Neuronal stem cell (in vitro differentiated cells): ENCODE measurements at regions not wholly inside any gene's neighbourhood (a gene's known extent, or its start where the extent isn't known, plus 50 kb on each side); places are given as distances from the start of the nearest gene placed in this dataset.

Experiments used
- DNase-seq: peaks from one replicate; pipeline ENCODE4 v3.0.0-alpha.2; 2013; ENCODE audit warnings: low spot score
- H2AFZ ChIP-seq: one replicate; pipeline ENCODE4 v1.6.1; 2013; ENCODE audit warnings: mild to moderate bottlenecking, low read length, inconsistent platforms
- H2AK5ac ChIP-seq: 2 replicates; pipeline ENCODE4 v1.6.1; 2013; ENCODE audit warnings: low read depth, mild to moderate bottlenecking, inconsistent platforms, low read length, moderate library complexity, mixed read lengths
- H2BK120ac ChIP-seq: 2 replicates; pipeline ENCODE4 v1.6.1; 2013; ENCODE audit warnings: low read depth, mild to moderate bottlenecking, inconsistent platforms, low read length, moderate library complexity, mixed read lengths
- H2BK12ac ChIP-seq: one replicate; pipeline ENCODE4 v1.6.1; 2013; ENCODE audit warnings: low read length, inconsistent platforms
- H2BK15ac ChIP-seq: 2 replicates; pipeline ENCODE4 v1.6.1; 2013; ENCODE audit warnings: mild to moderate bottlenecking, low read length, inconsistent platforms, mixed read lengths
- H2BK5ac ChIP-seq: one replicate; pipeline ENCODE4 v1.6.1; 2013; ENCODE audit warnings: inconsistent platforms, mild to moderate bottlenecking, low read length, moderate library complexity
- H3K14ac ChIP-seq: one replicate; pipeline ENCODE4 v1.6.1; 2013; ENCODE audit warnings: low read length, inconsistent platforms
- H3K18ac ChIP-seq: 2 replicates; pipeline ENCODE4 v1.6.1; 2013; ENCODE audit warnings: low read length, inconsistent platforms
- H3K23ac ChIP-seq: 2 replicates; pipeline ENCODE4 v1.6.1; 2013; ENCODE audit warnings: low read depth, mild to moderate bottlenecking, mixed read lengths, low read length, inconsistent platforms; ENCODE audit not compliant: poor library complexity
- H3K27ac ChIP-seq: replicated peaks from 3 replicates; pipeline ENCODE4 v1.5.1; 2013; ENCODE audit warnings: low read length, inconsistent platforms
- H3K27me3 ChIP-seq, 3 experiments: 2 replicates each; pipeline ENCODE4 v1.6.1; 2013; ENCODE audit warnings: low read length in 3 of 3, mild to moderate bottlenecking in 2 of 3, inconsistent platforms in 1 of 3, low read depth in 1 of 3, mixed read lengths in 1 of 3, moderate library complexity in 1 of 3; ENCODE audit not compliant: control insufficient read depth in 3 of 3, insufficient read depth in 3 of 3
- H3K36me3 ChIP-seq, 2 donors: replicated peaks in 1 of 2; 2 replicates each; pipeline ENCODE4 v1.6.1; 2013; ENCODE audit warnings: low read length in 2 of 2; ENCODE audit not compliant: control insufficient read depth in 2 of 2, insufficient read depth in 2 of 2
- H3K4ac ChIP-seq: 2 replicates; pipeline ENCODE4 v1.6.1; 2013; ENCODE audit warnings: inconsistent platforms, mild to moderate bottlenecking, low read length, moderate library complexity
- H3K4me1 ChIP-seq, 2 donors: 1 replicate in 1 of 2; 2 replicates in 1 of 2; pipeline ENCODE4 v1.6.1; 2013; ENCODE audit warnings: low read length in 2 of 2, low read depth in 1 of 2; ENCODE audit not compliant: control insufficient read depth in 2 of 2, insufficient read depth in 1 of 2
- H3K4me2 ChIP-seq: one replicate; pipeline ENCODE4 v1.6.1; 2013; ENCODE audit warnings: mild to moderate bottlenecking, low read length, inconsistent platforms; ENCODE audit not compliant: insufficient read depth, poor library complexity, severe bottlenecking
- H3K4me3 ChIP-seq, 2 donors: 2 replicates each; pipeline ENCODE4 v1.5.1; 2013; ENCODE audit warnings: low read length in 2 of 2, mild to moderate bottlenecking in 2 of 2, inconsistent platforms in 1 of 2, moderate library complexity in 1 of 2
- H3K79me1 ChIP-seq: one replicate; pipeline ENCODE4 v1.6.1; 2013; ENCODE audit warnings: low read depth, mild to moderate bottlenecking, inconsistent platforms, low read length, moderate library complexity
- H3K9ac ChIP-seq: one replicate; pipeline ENCODE4 v1.6.1; 2013; ENCODE audit warnings: mild to moderate bottlenecking, low read depth, low read length, inconsistent platforms; ENCODE audit not compliant: poor library complexity
- H3K9me3 ChIP-seq, 2 donors: replicated peaks in 1 of 2; 2 replicates each; pipeline versions ENCODE3 to v1.6.1; 2013; ENCODE audit warnings: low read length in 2 of 2, mild to moderate bottlenecking in 2 of 2, inconsistent platforms in 1 of 2, low read depth in 1 of 2, mixed read lengths in 1 of 2, moderate library complexity in 1 of 2; ENCODE audit not compliant: control insufficient read depth in 2 of 2, insufficient read depth in 1 of 2
- H4K8ac ChIP-seq: one replicate; pipeline ENCODE4 v1.6.1; 2013; ENCODE audit warnings: low read depth, mild to moderate bottlenecking, inconsistent platforms, low read length, moderate library complexity
- H4K91ac ChIP-seq: one replicate; pipeline ENCODE4 v1.6.1; 2013; ENCODE audit warnings: low read length, low read depth, mild to moderate bottlenecking, inconsistent platforms; ENCODE audit not compliant: poor library complexity
- WGBS, 2 donors: extraction: QIAGEN DNeasy Blood & Tissue Kit; methylation state at CpG; one replicate each; pipeline ENCODE4 v1.1.7; 2013; ENCODE audit warnings: missing lambda C conversion rate in 2 of 2, mixed read lengths in 1 of 2; ENCODE audit not compliant: insufficient read length in 2 of 2, insufficient replicate concordance in 1 of 2; ENCODE audit errors: extremely low coverage in 2 of 2; 5-methylcytosine and 5-hydroxymethylcytosine counted together

DNA sequence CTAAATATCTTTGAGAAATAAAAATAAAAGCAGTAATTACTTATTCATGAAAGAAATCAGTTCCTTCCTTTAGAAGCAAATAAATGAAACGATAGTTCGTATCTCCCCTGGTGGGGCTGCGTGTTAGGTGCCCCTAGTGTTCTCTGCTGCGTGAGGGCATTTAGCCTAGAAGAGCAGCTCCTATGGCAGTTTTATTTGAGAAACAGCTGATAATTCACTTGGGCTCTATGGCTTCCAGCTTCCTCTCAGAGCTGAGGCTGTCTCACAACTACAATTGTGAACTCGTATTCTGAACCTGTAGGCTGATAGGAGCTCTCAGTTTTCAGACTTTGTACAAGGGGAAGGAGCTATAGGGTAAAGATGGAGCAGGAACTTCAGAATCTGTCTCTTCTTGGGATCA lies 540.0 kb upstream of the MAP3K7 start:
- Histone ChIP-seq H2BK15ac (no peak overlapping the region), H3K4me2 (no peak overlapping the region), H3K27ac (no peak overlapping the region), H4K8ac (no peak overlapping the region), H3K9ac (no peak overlapping the region), H3K4me1 (no peaks in the 10 kb centered on the region), H3K4me3 (no peak overlapping the region), H3K23ac (no peak overlapping the region), H3K79me1 (no peaks in the 10 kb centered on the region), H3K18ac (no peak overlapping the region), H3K36me3 (no peaks in the 10 kb centered on the region), H3K14ac (no peak overlapping the region), H3K9me3 (no peaks in the 10 kb centered on the region), H2BK5ac (no peak overlapping the region), H2AFZ (no peak overlapping the region), H2BK120ac (no peak overlapping the region), H4K91ac (no peak overlapping the region), H2AK5ac (no peak overlapping the region), H3K27me3 (no peaks in the 10 kb centered on the region), H2BK12ac (no peak overlapping the region), H3K4ac (no peak overlapping the region)
- DNase-seq: no peak
- WGBS, 2 donors: no CpG with 5 or more reads among the region's 5 CpGs

- Histone ChIP-seq H3K79me1 (no peaks in the 10 kb centered on the region), H3K18ac (no peak overlapping the region), H4K8ac (no peak overlapping the region), H3K36me3 (no peaks in the 10 kb centered on the region), H3K9ac (no peak overlapping the region), H3K9me3 (no peaks in the 10 kb centered on the region), H3K4me1 (no peaks in the 10 kb centered on the region), H3K27ac (no peak overlapping the region), H2BK120ac (no peak overlapping the region), H3K4me2 (no peak overlapping the region), H2AFZ (no peak overlapping the region), H2BK5ac (no peak overlapping the region), H3K23ac (no peak overlapping the region), H2BK15ac (no peak overlapping the region), H3K4me3 (no peak overlapping the region), H3K14ac (no peak overlapping the region), H2AK5ac (no peak overlapping the region), H2BK12ac (no peak overlapping the region), H3K27me3 (no peaks in the 10 kb centered on the region), H3K4ac (no peak overlapping the region), H4K91ac (no peak overlapping the region)
- DNase-seq: no peak
Measured at GRCh38 chr6:91117550-91117949, 530.7 kb upstream of the MAP3K7 start.

DNA sequence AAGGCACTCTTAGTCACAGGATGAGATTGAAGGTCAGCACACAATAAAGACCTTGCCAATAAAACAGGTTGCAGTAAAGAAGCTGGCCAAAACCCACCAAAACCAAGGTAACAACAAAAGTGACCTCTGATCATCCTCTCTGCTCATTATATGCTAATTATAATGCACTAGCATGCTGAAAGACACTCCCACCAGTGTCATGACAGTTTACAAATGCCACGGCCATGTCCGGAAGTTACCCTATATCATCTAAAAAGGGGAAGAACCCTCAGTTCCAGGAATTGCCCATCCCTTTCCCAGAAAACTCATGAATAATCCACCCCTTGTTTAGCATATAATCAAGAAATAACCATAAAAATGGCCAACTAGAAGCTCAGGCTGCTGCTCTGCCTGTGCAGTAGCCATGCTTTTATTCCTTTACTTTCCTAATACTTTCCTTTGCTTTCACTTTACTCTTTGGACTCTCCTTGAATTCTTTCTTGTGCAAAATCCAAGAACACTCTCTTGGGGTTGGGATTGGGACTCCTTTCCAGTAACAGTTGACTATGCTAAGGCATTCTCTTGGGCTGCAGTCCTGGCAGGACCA lies 527.3 kb upstream of the MAP3K7 start:
- no peak overlapping the region for H3K18ac ChIP-seq
- no peaks in the 10 kb centered on the region for H3K79me1 ChIP-seq
- H3K23ac ChIP-seq: no peak overlapping the region
- no peak overlapping the region for H2AK5ac ChIP-seq
- H3K36me3 ChIP-seq: no peaks in the 10 kb centered on the region
- H3K27ac ChIP-seq: no peak overlapping the region
- H3K27me3 ChIP-seq: no peaks in the 10 kb centered on the region
- no peaks in the 10 kb centered on the region for H3K9me3 ChIP-seq
- H4K91ac ChIP-seq: no peak overlapping the region
- DNase-seq: no peak
- no peak overlapping the region for H4K8ac ChIP-seq
- no peak overlapping the region for H2BK5ac ChIP-seq
- WGBS, 2 donors: no CpG with 5 or more reads among the region's 2 CpGs
- H3K4me1 ChIP-seq: no peaks in the 10 kb centered on the region
- no peak overlapping the region for H3K4me3 ChIP-seq
- H3K9ac ChIP-seq: no peak overlapping the region
- no peak overlapping the region for H2BK12ac ChIP-seq
- no peak overlapping the region for H3K4ac ChIP-seq
- H2AFZ ChIP-seq: no peak overlapping the region
- no peak overlapping the region for H3K4me2 ChIP-seq
- H2BK15ac ChIP-seq: no peak overlapping the region
- no peak overlapping the region for H2BK120ac ChIP-seq
- H3K14ac ChIP-seq: no peak overlapping the region

- no peak overlapping the region for H2BK5ac ChIP-seq
- no peak overlapping the region for H2AFZ ChIP-seq
- H2AK5ac ChIP-seq: no peak overlapping the region
- H3K14ac ChIP-seq: no peak overlapping the region
- H2BK12ac ChIP-seq: no peak overlapping the region
- H3K23ac ChIP-seq: no peak overlapping the region
- no peak overlapping the region for H2BK15ac ChIP-seq
- no peak overlapping the region for H3K4ac ChIP-seq
- no peak overlapping the region for H3K9ac ChIP-seq
- no peaks in the 10 kb centered on the region for H3K27me3 ChIP-seq
- H3K4me1 ChIP-seq: no peaks in the 10 kb centered on the region
- no peak overlapping the region for H3K4me2 ChIP-seq
- no peak overlapping the region for H2BK120ac ChIP-seq
- no peak for DNase-seq
- no peak overlapping the region for H4K8ac ChIP-seq
- H3K9me3 ChIP-seq: no peaks in the 10 kb centered on the region
- H4K91ac ChIP-seq: no peak overlapping the region
- H3K18ac ChIP-seq: no peak overlapping the region
- H3K4me3 ChIP-seq: no peak overlapping the region
- no peak overlapping the region for H3K27ac ChIP-seq
- no CpG with 5 or more reads among the region's 2 CpGs for WGBS, 2 donors
- H3K79me1 ChIP-seq: no peaks in the 10 kb centered on the region
- no peaks in the 10 kb centered on the region for H3K36me3 ChIP-seq
Measured at GRCh38 chr6:91106083-91106482, 519.2 kb upstream of the MAP3K7 start.
